GM23338 (cell line): ENCODE measurements at regions not wholly inside any gene's neighbourhood (a gene's known extent, or its start where the extent isn't known, plus 50 kb on each side); places are given as distances from the start of the nearest gene placed in this dataset.

Experiments used
- EZH2 ChIP-seq: fragments of 200-600 bp; sonication (generic); IDR thresholded peaks from one replicate; pipeline ENCODE4 v1.8.0; 2017; ENCODE audit warnings: antibody characterized with exemption, mild to moderate bottlenecking, low read depth; ENCODE audit not compliant: unreplicated experiment
- EZH2phosphoT487 ChIP-seq: fragments of 200-600 bp; sonication (generic); IDR thresholded peaks from one replicate; pipeline ENCODE4 v1.8.1; 2018; ENCODE audit warnings: antibody characterized with exemption; ENCODE audit not compliant: unreplicated experiment
- NANOG ChIP-seq: IDR thresholded peaks from 2 replicates; pipeline ENCODE4 v1.6.1; 2016; ENCODE audit warnings: antibody characterized with exemption, borderline replicate concordance
- POLR2AphosphoS5 ChIP-seq: IDR thresholded peaks from 2 replicates; pipeline ENCODE4 v1.6.1; 2016; ENCODE audit warnings: antibody characterized with exemption, low read depth
- STAT1 ChIP-seq: IDR thresholded peaks from one replicate; pipeline ENCODE4 v1.6.1; 2016; ENCODE audit warnings: antibody characterized with exemption; ENCODE audit not compliant: unreplicated experiment
- ZNF331 ChIP-seq: fragments of 250-450 bp; sonication (Bioruptor Pico); IDR thresholded peaks from 2 replicates; pipeline ENCODE4 v1.5.0; 2020; ENCODE audit warnings: low read depth, mild to moderate bottlenecking, moderate library complexity
- ZNF462 ChIP-seq: fragments of 250-450 bp; sonication (Bioruptor Pico); IDR thresholded peaks from 2 replicates; pipeline ENCODE4 v1.5.0; 2020; ENCODE audit warnings: mild to moderate bottlenecking, moderate library complexity
- TF ChIP-seq, protein P1 (sequence below): IDR thresholded peaks from 2 replicates; pipeline ENCODE4 v1.6.1; 2016; ENCODE audit warnings: antibody characterized with exemption
- TF ChIP-seq, protein P2 (sequence below), 2 experiments: fragments of 200-600 bp in 1 of 2; sonication (generic) in 1 of 2; conservative IDR thresholded peaks; 2 replicates each; pipeline versions ENCODE4 v1.5.1 to v1.6.1; 2016 to 2017; ENCODE audit warnings: antibody characterized with exemption in 2 of 2, low read depth in 2 of 2, mild to moderate bottlenecking in 2 of 2, moderate library complexity in 1 of 2

DNA sequence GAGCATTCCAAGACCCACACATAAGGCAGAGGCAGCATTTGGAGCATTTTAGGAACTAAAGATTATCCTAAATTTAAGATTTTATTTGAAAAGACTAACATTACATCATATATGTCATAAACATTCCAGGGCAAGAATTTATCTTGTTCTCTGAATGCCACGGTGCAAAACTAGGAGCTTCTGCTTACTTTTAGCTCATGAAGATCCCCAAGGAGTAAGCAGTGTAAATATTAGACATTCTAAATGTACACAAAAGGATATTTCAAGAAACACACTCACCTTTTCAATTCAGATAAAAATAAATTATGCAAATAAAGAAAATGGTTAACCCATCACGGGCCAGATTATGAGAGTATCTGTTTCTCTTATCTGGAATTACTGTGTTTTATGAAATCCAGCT is 101.7 kb upstream of the ETAA1 start (continued):
- TF ChIP-seq ZNF462: no peak
- no peak for TF ChIP-seq POLR2AphosphoS5
- TF ChIP-seq EZH2phosphoT487: no peak
- TF ChIP-seq ZNF331 (CRISPR knock-in tag): no peak
- TF ChIP-seq NANOG: no peak
- TF ChIP-seq, protein P1, sequence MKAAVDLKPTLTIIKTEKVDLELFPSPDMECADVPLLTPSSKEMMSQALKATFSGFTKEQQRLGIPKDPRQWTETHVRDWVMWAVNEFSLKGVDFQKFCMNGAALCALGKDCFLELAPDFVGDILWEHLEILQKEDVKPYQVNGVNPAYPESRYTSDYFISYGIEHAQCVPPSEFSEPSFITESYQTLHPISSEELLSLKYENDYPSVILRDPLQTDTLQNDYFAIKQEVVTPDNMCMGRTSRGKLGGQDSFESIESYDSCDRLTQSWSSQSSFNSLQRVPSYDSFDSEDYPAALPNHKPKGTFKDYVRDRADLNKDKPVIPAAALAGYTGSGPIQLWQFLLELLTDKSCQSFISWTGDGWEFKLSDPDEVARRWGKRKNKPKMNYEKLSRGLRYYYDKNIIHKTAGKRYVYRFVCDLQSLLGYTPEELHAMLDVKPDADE: no peak
- TF ChIP-seq, protein P2, sequence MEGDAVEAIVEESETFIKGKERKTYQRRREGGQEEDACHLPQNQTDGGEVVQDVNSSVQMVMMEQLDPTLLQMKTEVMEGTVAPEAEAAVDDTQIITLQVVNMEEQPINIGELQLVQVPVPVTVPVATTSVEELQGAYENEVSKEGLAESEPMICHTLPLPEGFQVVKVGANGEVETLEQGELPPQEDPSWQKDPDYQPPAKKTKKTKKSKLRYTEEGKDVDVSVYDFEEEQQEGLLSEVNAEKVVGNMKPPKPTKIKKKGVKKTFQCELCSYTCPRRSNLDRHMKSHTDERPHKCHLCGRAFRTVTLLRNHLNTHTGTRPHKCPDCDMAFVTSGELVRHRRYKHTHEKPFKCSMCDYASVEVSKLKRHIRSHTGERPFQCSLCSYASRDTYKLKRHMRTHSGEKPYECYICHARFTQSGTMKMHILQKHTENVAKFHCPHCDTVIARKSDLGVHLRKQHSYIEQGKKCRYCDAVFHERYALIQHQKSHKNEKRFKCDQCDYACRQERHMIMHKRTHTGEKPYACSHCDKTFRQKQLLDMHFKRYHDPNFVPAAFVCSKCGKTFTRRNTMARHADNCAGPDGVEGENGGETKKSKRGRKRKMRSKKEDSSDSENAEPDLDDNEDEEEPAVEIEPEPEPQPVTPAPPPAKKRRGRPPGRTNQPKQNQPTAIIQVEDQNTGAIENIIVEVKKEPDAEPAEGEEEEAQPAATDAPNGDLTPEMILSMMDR (conservative IDR thresholded peaks at IDR 0.05; ENCODE audit: low read depth in 2 of 2): no peak
- no peak for TF ChIP-seq STAT1
- TF ChIP-seq EZH2: no peak
